H1 (cell line): ENCODE measurements at regions not wholly inside any gene's neighbourhood (a gene's known extent, or its start where the extent isn't known, plus 50 kb on each side); places are given as distances from the start of the nearest gene placed in this dataset.

Source experiments
- CTCF ChIA-PET: fragments of 300-600 bp; sonication (Branson Sonifier 250); formaldehyde crosslinking; loops from one replicate; lab custom pipeline; 2021; ENCODE audit not compliant: partially characterized antibody; lab: Charles Lee
- POLR2A ChIA-PET: fragments of 300-600 bp; sonication (Branson Sonifier 250); formaldehyde crosslinking; loops from one replicate; lab custom pipeline; 2021; ENCODE audit warnings: inconsistent platforms; ENCODE audit not compliant: partially characterized antibody; lab: Charles Lee
- DNase-seq, 2 experiments: peaks; one replicate each; pipeline versions ENCODE4 v3.0.0 to v3.0.0-alpha.2; 2010 to 2022; ENCODE audit warnings: low spot score in 2 of 2, low read depth in 1 of 2, mixed read lengths in 1 of 2
- FAIRE-seq: peaks from 2 replicates; lab custom pipeline; 2011; peaks lifted over from hg19 to GRCh38; lab: Jason Lieb, UNC
- H2AFZ ChIP-seq: 2 replicates; pipeline ENCODE4 v1.8.1; 2012; ENCODE audit warnings: low read length, inconsistent platforms
- H2AK5ac ChIP-seq: 2 replicates; pipeline ENCODE4 v1.6.1; 2013; ENCODE audit warnings: low read depth, low read length
- H2BK120ac ChIP-seq: replicated peaks from 2 replicates; pipeline ENCODE3; 2013; ENCODE audit warnings: low read depth, low read length, inconsistent platforms
- H2BK12ac ChIP-seq: 2 replicates; pipeline ENCODE4 v1.6.1; 2013; ENCODE audit warnings: low read depth, low read length
- H2BK15ac ChIP-seq: 2 replicates; pipeline ENCODE4 v1.6.1; 2013; ENCODE audit warnings: low read length
- H2BK20ac ChIP-seq: 2 replicates; pipeline ENCODE4 v1.6.1; 2013; ENCODE audit warnings: low read length
- H2BK5ac ChIP-seq: 2 replicates; pipeline ENCODE4 v1.6.1; 2013; ENCODE audit warnings: low read depth, low read length
- H3K14ac ChIP-seq: 2 replicates; pipeline ENCODE4 v1.6.1; 2013; ENCODE audit warnings: inconsistent platforms; ENCODE audit not compliant: insufficient read length
- H3K18ac ChIP-seq: 2 replicates; pipeline ENCODE4 v1.6.1; 2013; ENCODE audit warnings: low read length; ENCODE audit errors: extremely low read depth
- H3K23ac ChIP-seq: 2 replicates; pipeline ENCODE4 v1.6.1; 2013; ENCODE audit warnings: inconsistent platforms; ENCODE audit not compliant: insufficient read length
- H3K23me2 ChIP-seq: 2 replicates; pipeline ENCODE4 v1.6.1; 2013; ENCODE audit warnings: low read depth, low read length
- H3K27ac ChIP-seq: 2 replicates; pipeline ENCODE4 v1.6.1; 2011; ENCODE audit warnings: low read depth, low read length, inconsistent platforms
- H3K27me3 ChIP-seq, 4 experiments: replicated peaks in 1 of 4; 1 replicate in 1 of 4; 2 replicates in 3 of 4; pipeline versions ENCODE4 v1.6.1 to v1.8.1; 2011 to 2013; ENCODE audit warnings: low read length in 3 of 4, mild to moderate bottlenecking in 3 of 4, inconsistent platforms in 2 of 4, mixed read lengths in 2 of 4, moderate library complexity in 1 of 4; ENCODE audit not compliant: control insufficient read depth in 3 of 4, insufficient read depth in 3 of 4; ENCODE audit errors: extremely low read depth in 1 of 4
- H3K36me3 ChIP-seq, 4 experiments: 2 replicates each; pipeline versions ENCODE4 v1.6.1 to v1.8.1; 2011 to 2013; ENCODE audit warnings: mild to moderate bottlenecking in 4 of 4, low read length in 3 of 4, moderate library complexity in 2 of 4, control low read depth in 1 of 4, inconsistent platforms in 1 of 4; ENCODE audit not compliant: insufficient read depth in 4 of 4, control insufficient read depth in 2 of 4
- H3K4ac ChIP-seq: replicated peaks from 2 replicates; pipeline ENCODE3; 2013; ENCODE audit warnings: low read length, low read depth, mixed read lengths, inconsistent platforms; ENCODE audit not compliant: insufficient read length
- H3K4me1 ChIP-seq, 4 experiments: replicated peaks in 1 of 4; 1 replicate in 1 of 4; 2 replicates in 3 of 4; pipeline versions ENCODE4 v1.6.1 to v1.8.1; 2011 to 2013; ENCODE audit warnings: low read length in 3 of 4, inconsistent platforms in 2 of 4, mixed read lengths in 1 of 4; ENCODE audit not compliant: insufficient read depth in 4 of 4, control insufficient read depth in 3 of 4
- H3K4me2 ChIP-seq, 2 experiments: 2 replicates each; pipeline versions ENCODE4 v1.6.1 to v1.8.1; 2011 to 2013; ENCODE audit warnings: low read depth in 2 of 2, low read length in 2 of 2, control low read depth in 1 of 2, inconsistent platforms in 1 of 2, mild to moderate bottlenecking in 1 of 2; ENCODE audit not compliant: insufficient read depth in 1 of 2
- H3K4me3 ChIP-seq, 4 experiments: fragments of 200-600, 300-600 bp in 1 of 4; sonication (generic), shearing (Covaris generic), sonication (Bioruptor Twin) in 1 of 4; 2 replicates each; pipeline versions ENCODE4 v1.5.1 to v1.8.1; 2011 to 2016; ENCODE audit warnings: low read length in 4 of 4, low read depth in 3 of 4, control low read depth in 2 of 4, inconsistent platforms in 2 of 4, mild to moderate bottlenecking in 2 of 4, mixed read lengths in 1 of 4, moderate library complexity in 1 of 4; ENCODE audit not compliant: insufficient read depth in 2 of 4; ENCODE audit errors: extremely low read depth in 1 of 4
- H3K56ac ChIP-seq: replicated peaks from 2 replicates; pipeline ENCODE3; 2013; ENCODE audit warnings: low read depth, mild to moderate bottlenecking, mixed read lengths, low read length, inconsistent platforms; ENCODE audit not compliant: insufficient read length
- H3K79me1 ChIP-seq: 2 replicates; pipeline ENCODE4 v1.6.1; 2013; ENCODE audit warnings: low read depth, low read length, control low read depth
- H3K79me2 ChIP-seq, 2 experiments: 2 replicates each; pipeline versions ENCODE4 v1.6.1 to v1.8.1; 2012 to 2013; ENCODE audit warnings: low read length in 2 of 2, mild to moderate bottlenecking in 2 of 2, inconsistent platforms in 1 of 2; ENCODE audit not compliant: insufficient read depth in 2 of 2, control insufficient read depth in 1 of 2
- H3K9ac ChIP-seq, 4 experiments: replicated peaks in 1 of 4; 1 replicate in 1 of 4; 2 replicates in 3 of 4; pipeline versions ENCODE4 v1.6.1 to v1.8.1; 2011 to 2013; ENCODE audit warnings: low read depth in 3 of 4, low read length in 3 of 4, control low read depth in 2 of 4, mild to moderate bottlenecking in 2 of 4, moderate library complexity in 2 of 4, inconsistent platforms in 1 of 4; ENCODE audit errors: extremely low read depth in 1 of 4
- H3K9me3 ChIP-seq, 2 experiments: 2 replicates each; pipeline versions ENCODE4 v1.6.1 to v1.8.1; 2012 to 2013; ENCODE audit warnings: mild to moderate bottlenecking in 2 of 2, moderate library complexity in 2 of 2, control low read depth in 1 of 2, inconsistent platforms in 1 of 2, low read depth in 1 of 2, low read length in 1 of 2, mixed read lengths in 1 of 2; ENCODE audit not compliant: insufficient read depth in 2 of 2
- H4K20me1 ChIP-seq, 2 experiments: replicated peaks in 1 of 2; 2 replicates each; pipeline versions ENCODE3 to v1.8.1; 2011 to 2013; ENCODE audit warnings: inconsistent platforms in 2 of 2, low read length in 2 of 2, mild to moderate bottlenecking in 1 of 2; ENCODE audit not compliant: insufficient read depth in 2 of 2, control insufficient read depth in 1 of 2
- H4K5ac ChIP-seq: 2 replicates; pipeline ENCODE4 v1.6.1; 2013; ENCODE audit warnings: low read length, low read depth, mixed read lengths, inconsistent platforms; ENCODE audit not compliant: insufficient read length
- H4K8ac ChIP-seq: 2 replicates; pipeline ENCODE4 v1.8.0; 2013; ENCODE audit warnings: mild to moderate bottlenecking, moderate library complexity, low read length, inconsistent platforms; ENCODE audit not compliant: insufficient read depth; ENCODE audit errors: extremely low read depth
- H4K91ac ChIP-seq: replicated peaks from 2 replicates; pipeline ENCODE3; 2013; ENCODE audit warnings: low read length, mixed read lengths, inconsistent platforms; ENCODE audit not compliant: insufficient read length
- ASH2L ChIP-seq: fragments of 200-600, 300-600 bp; sonication (generic); IDR thresholded peaks from one replicate; pipeline ENCODE4 v1.7.1; 2017; ENCODE audit warnings: low read length
- BACH1 ChIP-seq: IDR thresholded peaks from 2 replicates; pipeline ENCODE4 v1.6.1; 2012; ENCODE audit warnings: low read length, improper control_type of control experiment
- EP300 ChIP-seq, 2 experiments: IDR thresholded peaks; 1 replicate in 1 of 2; 2 replicates in 1 of 2; pipeline ENCODE4 v1.6.1; 2011 to 2012; ENCODE audit warnings: low read depth in 2 of 2, low read length in 2 of 2, mild to moderate bottlenecking in 2 of 2, borderline replicate concordance in 1 of 2, inconsistent platforms in 1 of 2, moderate library complexity in 1 of 2
- EZH2 ChIP-seq: fragments of 200-600 bp; sonication (generic); IDR thresholded peaks from 2 replicates; pipeline ENCODE4 v1.7.1; 2012; ENCODE audit warnings: low read depth, mild to moderate bottlenecking, moderate library complexity, low read length, inconsistent platforms; ENCODE audit not compliant: severe bottlenecking
- GABPA ChIP-seq: IDR thresholded peaks from 2 replicates; pipeline ENCODE4 v1.6.1; 2011; ENCODE audit warnings: mild to moderate bottlenecking, low read length, moderate library complexity, borderline replicate concordance; ENCODE audit not compliant: insufficient read depth
- HDAC6 ChIP-seq: IDR thresholded peaks from one replicate; pipeline ENCODE4 v1.7.1; 2012; ENCODE audit warnings: low read depth, mild to moderate bottlenecking, inconsistent platforms, low read length, moderate library complexity
- MAX ChIP-seq: IDR thresholded peaks from 2 replicates; pipeline ENCODE4 v1.6.1; 2012; ENCODE audit warnings: inconsistent platforms
- PHF8 ChIP-seq: fragments of 200-600 bp; sonication (generic); conservative IDR thresholded peaks from 2 replicates; pipeline ENCODE4 v1.7.1; 2012; ENCODE audit warnings: low read depth, mild to moderate bottlenecking, inconsistent platforms, low read length, moderate library complexity
- POU5F1 ChIP-seq: IDR thresholded peaks from 2 replicates; pipeline ENCODE4 v1.6.1; 2011; ENCODE audit warnings: low read depth, mild to moderate bottlenecking, low read length, moderate library complexity
- SAP30 ChIP-seq: fragments of 300-600 bp; sonication (generic); IDR thresholded peaks from 2 replicates; pipeline ENCODE4 v1.7.1; 2012; ENCODE audit warnings: low read length, moderate library complexity, mild to moderate bottlenecking, inconsistent platforms; ENCODE audit not compliant: insufficient read depth, insufficient replicate concordance
- TCF12 ChIP-seq: IDR thresholded peaks from 2 replicates; pipeline ENCODE4 v1.6.1; 2011; ENCODE audit warnings: low read depth, mild to moderate bottlenecking, low read length
- WGBS, 2 experiments: shearing (Covaris generic) in 1 of 2; methylation state at CpG; one replicate each; pipeline versions ENCODE4 v1.1.6 to v1.1.7; 2013 to 2015; ENCODE audit warnings: low lambda C conversion rate in 2 of 2, mixed read lengths in 2 of 2, inconsistent platforms in 1 of 2, low coverage in 1 of 2, missing lambda C conversion rate in 1 of 2; ENCODE audit not compliant: insufficient replicate concordance in 2 of 2, insufficient coverage in 1 of 2, insufficient read length in 1 of 2; ENCODE audit errors: extremely low coverage in 1 of 2, missing lambda C conversion rate in 1 of 2; 5-methylcytosine and 5-hydroxymethylcytosine counted together
- TF ChIP-seq, protein P1 (sequence below): IDR thresholded peaks from 2 replicates; pipeline ENCODE4 v1.6.1; 2011; ENCODE audit warnings: low read length, improper control_type of control experiment

DNA sequence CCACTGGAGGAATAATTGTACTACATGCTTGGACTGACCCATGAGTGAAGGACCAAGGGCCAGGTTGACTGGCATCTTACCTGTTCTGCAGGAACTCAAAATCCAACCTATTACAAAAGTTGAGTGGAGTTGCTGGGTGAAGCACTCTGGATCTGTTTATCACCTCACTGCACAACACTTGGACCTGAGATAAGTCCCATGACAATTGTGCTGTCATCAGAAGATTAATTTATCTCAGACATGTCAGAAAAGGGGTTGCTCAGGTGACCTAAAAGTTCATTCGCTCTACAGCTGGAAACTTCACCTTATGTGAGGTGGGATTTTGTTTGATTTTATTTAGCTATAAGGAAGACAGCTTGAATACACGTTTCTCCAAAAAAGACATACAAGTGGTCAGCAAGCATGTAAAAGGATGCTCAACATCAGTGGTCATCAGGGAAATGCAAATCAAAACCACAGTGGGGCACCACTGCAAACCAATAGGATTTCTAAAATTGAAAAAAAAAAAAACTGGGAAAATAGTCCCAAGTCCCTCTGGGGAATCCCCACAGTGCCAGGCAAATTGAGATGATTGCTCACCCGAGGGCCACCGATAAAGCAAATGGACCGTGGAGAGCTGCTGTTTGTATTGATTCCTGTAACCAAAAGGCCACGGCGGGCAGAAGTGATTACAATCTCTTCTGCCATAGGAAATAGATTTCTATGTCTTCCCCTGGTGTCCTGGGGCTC is 65.8 kb upstream of the SLC35F5 start:
- FAIRE-seq (no peak), DNase-seq (no peak)
- Histone ChIP-seq H3K27me3 (no peaks in the 10 kb centered on the region), H3K4me2 (no peak overlapping the region), H4K5ac (no peak overlapping the region), H2BK5ac (no peak overlapping the region), H3K79me2 (no peaks in the 10 kb centered on the region), H2BK120ac (no peak overlapping the region), H3K14ac (no peak overlapping the region), H2BK15ac (no peak overlapping the region), H3K4me3 (no peak overlapping the region), H3K9ac (no peak overlapping the region), H4K8ac (no peak overlapping the region), H3K4ac (no peak overlapping the region), H4K91ac (no peak overlapping the region), H2BK12ac (no peak overlapping the region), H2AFZ (no peak overlapping the region), H3K9me3 (no peaks in the 10 kb centered on the region), H3K4me1 (peaks cover 0 to 9% (median 5%) of the 10 kb centered on the region in 4 experiments; a peak in 5 of 7 replicates), H2AK5ac (no peak overlapping the region), H3K36me3 (no peaks in the 10 kb centered on the region), H3K23me2 (no peaks in the 10 kb centered on the region), H3K79me1 (no peaks in the 10 kb centered on the region), H3K23ac (no peak overlapping the region), H2BK20ac (no peak overlapping the region), H3K56ac (no peak overlapping the region), H3K18ac (no peak overlapping the region), H4K20me1 (no peaks in the 10 kb centered on the region), H3K27ac (no peak overlapping the region)
- TF ChIP-seq POU5F1 (no peak), SAP30 (no peak), PHF8 (no peak), BACH1 (no peak), MAX (no peak), HDAC6 (no peak), EZH2 (no peak), TCF12 (no peak), GABPA (no peak), EP300 (IDR thresholded peaks at IDR 0.05; ENCODE audit: borderline replicate concordance in 1 of 2, low read depth in 2 of 2, low read length in 2 of 2) (no peak), ASH2L (no peak)
- TF ChIP-seq, protein P1, sequence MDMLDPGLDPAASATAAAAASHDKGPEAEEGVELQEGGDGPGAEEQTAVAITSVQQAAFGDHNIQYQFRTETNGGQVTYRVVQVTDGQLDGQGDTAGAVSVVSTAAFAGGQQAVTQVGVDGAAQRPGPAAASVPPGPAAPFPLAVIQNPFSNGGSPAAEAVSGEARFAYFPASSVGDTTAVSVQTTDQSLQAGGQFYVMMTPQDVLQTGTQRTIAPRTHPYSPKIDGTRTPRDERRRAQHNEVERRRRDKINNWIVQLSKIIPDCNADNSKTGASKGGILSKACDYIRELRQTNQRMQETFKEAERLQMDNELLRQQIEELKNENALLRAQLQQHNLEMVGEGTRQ: no peak
- ChIA-PET CTCF (no interaction called here), POLR2A (interaction anchor here (0.6 kb wide), 1 partner anchor 9 kb away, joined by 3 read pairs; no protein-coding TSS in a partner anchor)
- WGBS, 2 experiments: 77% methylated on average over 7 of the region's 7 CpGs; no CpG with 5 or more reads in 1 of the 2 experiments
